Common myeloid progenitor, CD34-positive (primary cell): ENCODE measurements at regions not wholly inside any gene's neighbourhood (a gene's known extent, or its start where the extent isn't known, plus 50 kb on each side); places are given as distances from the start of the nearest gene placed in this dataset.

Experiments used
- CTCF ChIA-PET: fragments of 350-600 bp; sonication (Branson Sonifier 250); formaldehyde crosslinking; loops from one replicate; lab custom pipeline; 2021; ENCODE audit warnings: antibody characterized with exemption; lab: Charles Lee
- POLR2A ChIA-PET: fragments of 350-600 bp; sonication (Branson Sonifier 250); formaldehyde crosslinking; loops from one replicate; lab custom pipeline; 2021; ENCODE audit warnings: antibody characterized with exemption; lab: Charles Lee
- DNase-seq, 3 donors: peaks; one replicate each; pipeline versions ENCODE4 v3.0.0 to v3.0.0-alpha.2; 2013
- H3K27ac ChIP-seq, 2 experiments: 1 replicate in 1 of 2; 2 replicates in 1 of 2; pipeline ENCODE4 v1.7.0; 2013; ENCODE audit warnings: inconsistent platforms in 2 of 2, low read length in 2 of 2, mild to moderate bottlenecking in 2 of 2, low read depth in 1 of 2, moderate library complexity in 1 of 2; ENCODE audit not compliant: severe bottlenecking in 2 of 2, insufficient read depth in 1 of 2, poor library complexity in 1 of 2
- H3K27me3 ChIP-seq, 5 experiments: replicated peaks in 2 of 5; 1 replicate in 3 of 5; 2 replicates in 2 of 5; pipeline versions ENCODE4 v1.6.1 to v1.7.0; 2013; ENCODE audit warnings: low read length in 4 of 5, mild to moderate bottlenecking in 2 of 5, moderate library complexity in 2 of 5, inconsistent platforms in 1 of 5; ENCODE audit not compliant: insufficient read depth in 5 of 5, control insufficient read depth in 4 of 5
- H3K36me3 ChIP-seq, 4 experiments: 1 replicate in 2 of 4; 2 replicates in 2 of 4; pipeline versions ENCODE4 v1.6.1 to v1.7.0; 2013; ENCODE audit warnings: low read length in 3 of 4, control low read depth in 1 of 4, mild to moderate bottlenecking in 1 of 4; ENCODE audit not compliant: control insufficient read depth in 4 of 4, insufficient read depth in 4 of 4
- H3K4me1 ChIP-seq, 4 experiments: 1 replicate in 3 of 4; 2 replicates in 1 of 4; pipeline versions ENCODE4 v1.6.1 to v1.7.1; 2013; ENCODE audit warnings: low read length in 3 of 4, mild to moderate bottlenecking in 3 of 4, control low read depth in 1 of 4, inconsistent platforms in 1 of 4, moderate library complexity in 1 of 4; ENCODE audit not compliant: control insufficient read depth in 4 of 4, insufficient read depth in 4 of 4; ENCODE audit errors: control extremely low read depth in 1 of 4
- H3K4me3 ChIP-seq, 7 experiments: 1 replicate in 4 of 7; 2 replicates in 3 of 7; pipeline versions ENCODE4 v1.5.1 to v1.7.0; 2013; ENCODE audit warnings: mild to moderate bottlenecking in 7 of 7, low read length in 6 of 7, moderate library complexity in 6 of 7, inconsistent platforms in 2 of 7, low read depth in 2 of 7, control low read depth in 1 of 7; ENCODE audit not compliant: insufficient read depth in 4 of 7, control insufficient read depth in 1 of 7; ENCODE audit errors: extremely low read depth in 1 of 7
- H3K9me3 ChIP-seq, 5 experiments: 1 replicate in 4 of 5; 2 replicates in 1 of 5; pipeline versions ENCODE4 v1.6.1 to v1.7.1; 2013; ENCODE audit warnings: low read length in 4 of 5, mild to moderate bottlenecking in 2 of 5, inconsistent platforms in 1 of 5, low read depth in 1 of 5, moderate library complexity in 1 of 5; ENCODE audit not compliant: control insufficient read depth in 4 of 5, insufficient read depth in 2 of 5; ENCODE audit errors: control extremely low read depth in 1 of 5
- WGBS: methylation state at CpG from one replicate; pipeline ENCODE4 v1.1.5; 2013; ENCODE audit not compliant: insufficient coverage; 5-methylcytosine and 5-hydroxymethylcytosine counted together

DNA sequence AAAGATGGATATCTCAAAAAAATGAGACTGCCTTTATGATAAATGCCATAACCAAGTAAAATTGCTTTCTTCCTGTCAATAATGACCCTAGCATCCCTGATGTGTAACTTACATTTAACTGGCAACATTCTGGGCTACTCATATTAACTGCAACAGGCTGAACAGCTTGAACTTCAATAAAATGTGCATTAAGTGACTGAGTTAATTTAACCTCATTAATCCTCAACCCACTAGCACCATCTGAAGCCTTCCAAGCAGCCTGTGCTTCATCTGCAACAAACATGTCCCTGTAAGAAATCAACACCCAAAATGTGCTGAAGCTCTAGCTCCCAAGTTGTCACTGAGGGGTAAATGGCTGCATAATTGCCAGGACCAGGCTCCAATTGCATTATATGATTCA lies 296.2 kb upstream of the ZC3H15 start:
- no peak for DNase-seq
- no peaks in the 10 kb centered on the region for H3K4me1 ChIP-seq
- H3K27ac ChIP-seq: no peak overlapping the region
- CTCF ChIA-PET: no interaction called here
- H3K36me3 ChIP-seq: no peaks in the 10 kb centered on the region
- POLR2A ChIA-PET: no interaction called here
- H3K9me3 ChIP-seq: peaks cover 0 to 2% (median 1%) of the 10 kb centered on the region in 5 experiments
- H3K4me3 ChIP-seq: no peak overlapping the region
- no peaks in the 10 kb centered on the region for H3K27me3 ChIP-seq

DNA sequence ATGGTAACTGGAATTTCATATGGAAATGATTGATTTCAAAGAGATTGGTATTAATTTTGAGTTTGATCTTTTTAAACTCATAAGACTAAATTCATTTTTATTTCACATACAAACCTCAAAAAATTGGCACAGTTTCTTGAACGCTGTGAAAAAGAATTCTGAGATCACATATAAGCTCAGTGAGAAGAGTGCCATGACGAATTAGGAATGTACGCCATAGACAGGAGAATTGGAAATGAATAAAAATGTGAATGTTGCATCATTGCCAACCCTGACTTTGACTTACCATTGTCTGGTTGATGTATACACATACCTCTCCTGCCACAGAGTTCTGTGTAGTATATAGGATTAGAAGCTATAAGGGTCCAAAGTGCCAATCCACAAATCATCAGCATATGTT lies 290.4 kb upstream of the ZC3H15 start:
- Histone ChIP-seq H3K4me3 (no peak overlapping the region), H3K9me3 (peaks cover 0 to under 1% (median 0%) of the 10 kb centered on the region in 5 experiments), H3K4me1 (no peaks in the 10 kb centered on the region), H3K36me3 (no peaks in the 10 kb centered on the region), H3K27me3 (no peaks in the 10 kb centered on the region), H3K27ac (no peak overlapping the region)
- DNase-seq: no peak
- WGBS: 100% methylated on average over 2 of the region's 3 CpGs
- POLR2A ChIA-PET: no interaction called here
- CTCF ChIA-PET: no interaction called here

DNA sequence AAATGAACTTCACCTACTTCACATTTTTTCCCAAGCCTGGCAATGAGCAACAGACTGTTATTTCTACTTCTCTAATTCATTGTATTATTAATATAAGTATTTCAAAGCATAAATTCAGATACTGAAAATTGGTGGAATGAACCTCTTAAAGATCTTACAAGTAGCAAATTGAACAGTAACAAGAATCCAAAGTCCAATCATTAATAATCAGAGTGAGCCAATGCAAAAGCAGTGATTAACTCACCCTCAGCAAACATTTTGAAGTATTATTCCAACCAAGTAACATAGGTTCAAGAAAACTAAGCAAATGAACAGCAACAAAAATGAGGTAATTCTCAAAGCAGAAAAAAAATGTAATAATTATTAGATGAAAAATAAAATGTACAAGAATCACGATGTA lies 288.1 kb upstream of the ZC3H15 start:
- Histone ChIP-seq H3K4me3 (no peak overlapping the region), H3K27me3 (no peaks in the 10 kb centered on the region), H3K36me3 (no peaks in the 10 kb centered on the region), H3K27ac (no peak overlapping the region), H3K9me3 (no peaks in the 10 kb centered on the region), H3K4me1 (no peaks in the 10 kb centered on the region)
- DNase-seq: no peak
- ChIA-PET POLR2A (no interaction called here), CTCF (no interaction called here)
- WGBS: no CpG with 5 or more reads among the region's 1 CpG

DNA sequence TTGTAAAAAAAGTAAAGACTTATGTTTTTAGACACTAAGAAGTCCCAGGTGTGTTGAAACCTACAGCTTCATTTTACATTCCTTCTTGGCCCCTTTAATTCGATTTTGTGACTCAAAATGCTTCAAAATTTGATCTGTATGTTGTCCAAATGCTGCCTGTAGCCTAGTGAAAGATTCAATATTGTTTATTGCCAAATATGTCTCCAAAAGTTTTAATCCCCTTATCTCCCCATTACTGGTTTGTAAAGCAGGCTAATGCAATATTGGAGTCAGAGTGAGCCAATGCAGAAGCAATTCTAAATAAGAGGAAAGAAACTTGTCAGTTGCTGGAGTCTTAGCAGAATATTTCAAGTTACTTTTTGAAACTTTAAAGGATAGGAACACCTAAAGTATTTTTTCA lies 287.0 kb upstream of the ZC3H15 start:
- Histone ChIP-seq H3K4me1 (no peaks in the 10 kb centered on the region), H3K27ac (no peak overlapping the region), H3K9me3 (no peaks in the 10 kb centered on the region), H3K27me3 (no peaks in the 10 kb centered on the region), H3K4me3 (no peak overlapping the region), H3K36me3 (no peaks in the 10 kb centered on the region)
- ChIA-PET POLR2A (no interaction called here), CTCF (no interaction called here)
- 100% methylated on average over 1 of the region's 1 CpG for WGBS
- no peak for DNase-seq

DNA sequence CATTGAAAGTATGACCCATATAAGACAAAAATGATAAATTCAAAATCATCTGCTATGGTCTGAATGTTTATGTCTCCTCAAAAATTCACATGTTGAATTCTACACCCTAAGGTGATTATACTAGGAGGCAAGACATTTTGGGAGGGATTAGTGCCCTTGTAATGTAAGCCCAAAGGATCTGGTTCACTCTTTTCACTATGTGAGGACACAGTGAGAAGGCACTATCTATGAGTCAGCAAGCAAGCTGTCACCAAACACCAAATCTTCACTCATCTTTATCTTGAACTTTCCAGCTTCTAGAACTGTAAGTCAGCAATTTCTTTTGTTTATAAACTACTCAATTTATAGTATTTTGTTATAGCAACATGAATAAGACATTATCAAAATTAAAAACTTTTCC lies 284.7 kb upstream of the ZC3H15 start:
- Histone ChIP-seq H3K27me3 (no peaks in the 10 kb centered on the region), H3K4me1 (no peaks in the 10 kb centered on the region), H3K9me3 (no peaks in the 10 kb centered on the region), H3K4me3 (no peak overlapping the region), H3K27ac (no peak overlapping the region), H3K36me3 (no peaks in the 10 kb centered on the region)
- CTCF ChIA-PET: no interaction called here
- POLR2A ChIA-PET: no interaction called here
- no peak for DNase-seq

DNA sequence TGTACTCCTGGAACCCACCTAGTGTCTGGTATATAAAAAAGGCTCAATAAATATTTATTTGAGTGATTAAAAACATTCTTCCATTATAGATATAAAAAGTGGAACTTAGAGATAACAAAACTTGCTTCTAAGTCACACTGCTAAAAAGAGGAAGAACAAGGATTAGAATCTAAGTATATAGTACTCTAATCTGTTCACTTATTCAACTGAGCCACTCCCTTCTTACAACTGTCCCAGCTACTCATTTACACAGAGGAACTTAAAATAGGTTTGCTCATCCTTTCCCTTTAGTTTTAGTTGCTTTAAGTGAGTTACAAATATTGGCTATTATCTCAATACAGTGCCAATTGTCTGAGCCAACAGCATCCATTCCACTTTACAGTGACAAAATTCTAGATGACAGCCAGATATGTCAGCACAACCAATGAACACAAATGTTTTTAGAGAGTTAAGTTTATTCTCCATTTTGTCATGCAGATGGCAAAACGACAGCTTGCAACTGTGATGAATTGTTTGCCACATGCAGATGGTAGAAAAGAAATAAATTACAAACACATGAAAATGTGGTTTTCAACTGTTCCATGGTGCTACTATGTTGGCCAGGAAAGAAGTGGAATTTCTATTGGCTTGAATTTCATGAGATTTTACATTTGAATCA lies 280.7 kb upstream of the ZC3H15 start:
- Histone ChIP-seq H3K4me3 (no peak overlapping the region), H3K36me3 (no peaks in the 10 kb centered on the region), H3K4me1 (no peaks in the 10 kb centered on the region), H3K27me3 (no peaks in the 10 kb centered on the region), H3K27ac (no peak overlapping the region), H3K9me3 (no peaks in the 10 kb centered on the region)
- POLR2A ChIA-PET: no interaction called here
- CTCF ChIA-PET: no interaction called here
- peak in 2 of 3 donors; percentile 20 to 34 for DNase-seq
- WGBS: 50% methylated on average over 1 of the region's 1 CpG

DNA sequence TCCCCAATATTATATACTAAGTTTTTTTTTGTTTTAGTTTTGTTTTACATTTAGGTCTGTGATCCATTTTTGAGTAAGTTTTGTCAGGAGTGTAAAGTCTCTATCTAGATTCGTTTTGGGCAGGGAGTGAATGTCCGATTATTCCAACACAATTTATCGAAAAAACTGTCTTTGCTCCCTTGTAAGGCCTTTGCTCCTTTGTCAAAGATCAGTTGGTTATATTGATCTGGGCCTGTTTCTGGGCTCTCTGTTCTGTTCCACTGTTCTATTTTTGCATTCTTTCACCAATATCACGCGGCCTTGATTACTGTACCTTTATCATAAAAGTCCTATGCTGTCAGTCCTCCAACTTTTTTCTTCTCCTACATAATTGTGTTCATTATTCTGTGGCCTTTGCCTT lies 276.5 kb upstream of the ZC3H15 start:
- Histone ChIP-seq H3K4me1 (no peaks in the 10 kb centered on the region), H3K4me3 (no peak overlapping the region), H3K27ac (no peak overlapping the region), H3K36me3 (no peaks in the 10 kb centered on the region), H3K9me3 (no peaks in the 10 kb centered on the region), H3K27me3 (no peaks in the 10 kb centered on the region)
- POLR2A ChIA-PET: no interaction called here
- DNase-seq: no peak
- WGBS: 96% methylated on average over 5 of the region's 5 CpGs
- CTCF ChIA-PET: no interaction called here
